Prostate gland (tissue), 2 donors: ENCODE measurements at regions not wholly inside any gene's neighbourhood (a gene's known extent, or its start where the extent isn't known, plus 50 kb on each side); places are given as distances from the start of the nearest gene placed in this dataset.

Experiments used
- DNase-seq: peaks from one replicate; pipeline ENCODE4 v3.0.0-alpha.2; 2019; ENCODE audit warnings: low spot score
- H3K27ac ChIP-seq, 2 donors: fragments of 200-600 bp; sonication (generic); 2 replicates each; pipeline ENCODE4 v1.5.1; 2017 to 2019
- H3K27me3 ChIP-seq: fragments of 200-600 bp; sonication (generic); replicated peaks from 2 replicates; pipeline ENCODE4 v1.5.1; 2019; ENCODE audit not compliant: insufficient read depth
- H3K36me3 ChIP-seq, 2 donors: fragments of 200-600 bp; sonication (generic); 1 replicate in 1 of 2; 2 replicates in 1 of 2; pipeline versions ENCODE4 v1.5.1 to v1.8.1; 2017 to 2019
- H3K4me1 ChIP-seq: fragments of 200-600 bp; sonication (generic); replicated peaks from 2 replicates; pipeline ENCODE4 v1.5.1; 2019
- H3K4me3 ChIP-seq, 2 donors: fragments of 200-600 bp; sonication (generic); 2 replicates each; pipeline ENCODE4 v1.5.1; 2017 to 2019
- H3K9me3 ChIP-seq: fragments of 200-600 bp; sonication (generic); 2 replicates; pipeline ENCODE4 v1.5.1; 2017
- POLR2A ChIP-seq: fragments of 450-650 bp; IDR thresholded peaks from one replicate; pipeline ENCODE4 v1.6.1; 2016; ENCODE audit warnings: antibody characterized with exemption, mild to moderate bottlenecking
- POLR2AphosphoS5 ChIP-seq: sonication (generic); formaldehyde crosslinking; IDR thresholded peaks from one replicate; pipeline ENCODE4 v1.6.1; 2017; ENCODE audit warnings: antibody characterized with exemption
- WGBS: methylation state at CpG from one replicate; pipeline ENCODE4 v1.1.5; 2018; 5-methylcytosine and 5-hydroxymethylcytosine counted together
- intact Hi-C: fragments of 100-400 bp; cut with DNase I; formaldehyde crosslinking; loops from one replicate; pipeline ENCODE4 v1.14.2; 2022
- TF ChIP-seq, protein P1 (sequence below), 4 experiments: fragments of 200-600 bp in 2 of 4; fragments of 450-650 bp in 2 of 4; sonication (generic) in 2 of 4; IDR thresholded peaks; 1 replicate in 3 of 4; 2 replicates in 1 of 4; pipeline ENCODE4 v1.5.1; 2016 to 2019; ENCODE audit warnings: antibody characterized with exemption in 4 of 4, mild to moderate bottlenecking in 2 of 4, moderate library complexity in 2 of 4

DNA sequence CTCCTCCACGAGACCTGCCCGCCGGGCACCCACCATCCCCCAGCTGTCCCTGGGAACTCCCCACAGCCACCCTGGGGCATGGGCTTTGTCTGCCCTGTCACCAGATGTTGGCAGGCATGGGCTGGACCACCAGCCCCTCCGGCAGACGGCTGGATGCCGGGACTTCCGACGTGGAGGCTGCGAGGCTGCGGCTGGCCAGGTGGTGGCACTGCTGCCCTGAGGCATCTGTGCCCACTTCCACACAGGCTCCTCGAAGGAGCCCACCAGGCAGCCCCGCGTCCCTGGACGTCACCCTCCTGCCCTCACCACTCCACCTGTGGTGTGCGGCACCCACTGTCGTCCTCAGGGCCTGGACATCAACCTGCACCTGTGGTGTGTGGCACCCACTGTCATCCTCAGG is 319.9 kb upstream of the SALL3 start:
- Histone ChIP-seq H3K9me3 (no peaks in the 10 kb centered on the region), H3K27ac (no peak overlapping the region), H3K4me3 (no peak overlapping the region), H3K4me1 (no peaks in the 10 kb centered on the region), H3K36me3 (no peaks in the 10 kb centered on the region), H3K27me3 (no peaks in the 10 kb centered on the region)
- intact Hi-C loops, result no loop called here
- TF ChIP-seq POLR2AphosphoS5, result no peak
- TF ChIP-seq, protein P1, sequence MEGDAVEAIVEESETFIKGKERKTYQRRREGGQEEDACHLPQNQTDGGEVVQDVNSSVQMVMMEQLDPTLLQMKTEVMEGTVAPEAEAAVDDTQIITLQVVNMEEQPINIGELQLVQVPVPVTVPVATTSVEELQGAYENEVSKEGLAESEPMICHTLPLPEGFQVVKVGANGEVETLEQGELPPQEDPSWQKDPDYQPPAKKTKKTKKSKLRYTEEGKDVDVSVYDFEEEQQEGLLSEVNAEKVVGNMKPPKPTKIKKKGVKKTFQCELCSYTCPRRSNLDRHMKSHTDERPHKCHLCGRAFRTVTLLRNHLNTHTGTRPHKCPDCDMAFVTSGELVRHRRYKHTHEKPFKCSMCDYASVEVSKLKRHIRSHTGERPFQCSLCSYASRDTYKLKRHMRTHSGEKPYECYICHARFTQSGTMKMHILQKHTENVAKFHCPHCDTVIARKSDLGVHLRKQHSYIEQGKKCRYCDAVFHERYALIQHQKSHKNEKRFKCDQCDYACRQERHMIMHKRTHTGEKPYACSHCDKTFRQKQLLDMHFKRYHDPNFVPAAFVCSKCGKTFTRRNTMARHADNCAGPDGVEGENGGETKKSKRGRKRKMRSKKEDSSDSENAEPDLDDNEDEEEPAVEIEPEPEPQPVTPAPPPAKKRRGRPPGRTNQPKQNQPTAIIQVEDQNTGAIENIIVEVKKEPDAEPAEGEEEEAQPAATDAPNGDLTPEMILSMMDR (IDR thresholded peaks at IDR 0.05), result peak; percentile 22 to 74 (median 63)
- peak; percentile 27 for DNase-seq
- WGBS, result 31% methylated on average over 16 of the region's 16 CpGs

DNA sequence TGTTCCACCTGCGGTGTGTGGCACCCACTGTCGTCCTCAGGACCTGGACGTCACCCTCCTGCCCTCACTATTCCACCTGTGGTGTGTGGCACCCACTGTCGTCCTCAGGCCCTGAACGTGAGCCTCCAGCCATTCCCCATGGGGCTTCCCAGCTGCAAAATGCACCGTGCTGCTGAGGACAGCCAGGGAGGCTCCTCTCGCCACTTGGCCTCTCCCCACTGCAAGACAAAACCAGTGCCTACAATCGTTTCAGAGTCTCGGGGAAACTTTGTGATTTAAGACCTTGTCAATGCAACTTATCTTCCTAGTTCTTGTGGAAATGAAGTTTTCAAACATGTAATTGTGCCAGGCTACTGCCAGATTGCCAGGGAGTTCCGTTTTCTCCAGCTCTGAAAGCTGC is 319.3 kb upstream of the SALL3 start:
- intact Hi-C loops, result no loop called here
- TF ChIP-seq POLR2AphosphoS5, result no peak
- TF ChIP-seq, protein P1 (IDR thresholded peaks at IDR 0.05), result no peak
- TF ChIP-seq POLR2A, result no peak
- Histone ChIP-seq H3K4me1 (no peaks in the 10 kb centered on the region), H3K4me3 (no peak overlapping the region), H3K27me3 (no peaks in the 10 kb centered on the region), H3K36me3 (no peaks in the 10 kb centered on the region), H3K9me3 (no peaks in the 10 kb centered on the region), H3K27ac (no peak overlapping the region)
- no peak for DNase-seq
- WGBS, result 86% methylated on average over 10 of the region's 10 CpGs

GRCh38 chr18:78661316-78661715 is 318.3 kb upstream of the SALL3 start:
- no peak for TF ChIP-seq POLR2A
- TF ChIP-seq, protein P1 (IDR thresholded peaks at IDR 0.05), result no peak
- TF ChIP-seq POLR2AphosphoS5, result no peak
- Histone ChIP-seq H3K27me3 (no peaks in the 10 kb centered on the region), H3K36me3 (no peaks in the 10 kb centered on the region), H3K4me1 (no peaks in the 10 kb centered on the region), H3K9me3 (no peaks in the 10 kb centered on the region), H3K4me3 (no peak overlapping the region), H3K27ac (no peak overlapping the region)
- intact Hi-C loops, result no loop called here
- WGBS, result 92% methylated on average over 9 of the region's 9 CpGs
- no peak for DNase-seq

GRCh38 chr18:78662879-78663278 is 316.7 kb upstream of the SALL3 start:
- Histone ChIP-seq H3K36me3 (no peaks in the 10 kb centered on the region), H3K27ac (no peak overlapping the region), H3K27me3 (no peaks in the 10 kb centered on the region), H3K4me1 (no peaks in the 10 kb centered on the region), H3K4me3 (no peak overlapping the region), H3K9me3 (no peaks in the 10 kb centered on the region)
- TF ChIP-seq POLR2AphosphoS5 (no peak), POLR2A (no peak)
- TF ChIP-seq, protein P1 (IDR thresholded peaks at IDR 0.05), result no peak
- intact Hi-C loops, result no loop called here
- DNase-seq, result no peak
- WGBS, result 91% methylated on average over 9 of the region's 9 CpGs

- TF ChIP-seq, protein P1 (IDR thresholded peaks at IDR 0.05), result no peak
- TF ChIP-seq POLR2A (no peak), POLR2AphosphoS5 (no peak)
- Histone ChIP-seq H3K36me3 (no peaks in the 10 kb centered on the region), H3K27ac (no peak overlapping the region), H3K4me1 (no peaks in the 10 kb centered on the region), H3K27me3 (no peaks in the 10 kb centered on the region), H3K9me3 (no peaks in the 10 kb centered on the region), H3K4me3 (no peak overlapping the region)
- intact Hi-C loops, result no loop called here
- no peak for DNase-seq
- WGBS, result 84% methylated on average over 13 of the region's 13 CpGs
Measured at GRCh38 chr18:78664048-78664447, 315.6 kb upstream of the SALL3 start.
